ACHN (cell line): ENCODE measurements at regions not wholly inside any gene's neighbourhood (a gene's known extent, or its start where the extent isn't known, plus 50 kb on each side); places are given as distances from the start of the nearest gene placed in this dataset.

Source experiments
- DNase-seq: peaks from one replicate; pipeline ENCODE4 v3.0.0-alpha.2; 2015
- in situ Hi-C: cut with HindIII; loops from 2 replicates; pipeline ENCODE4 v1.10.0; 2017; ENCODE audit warnings: low sequenced_read_pairs, low pct_ligation_motif_present, low pct_unique_long_range_greater_than_20kb

DNA sequence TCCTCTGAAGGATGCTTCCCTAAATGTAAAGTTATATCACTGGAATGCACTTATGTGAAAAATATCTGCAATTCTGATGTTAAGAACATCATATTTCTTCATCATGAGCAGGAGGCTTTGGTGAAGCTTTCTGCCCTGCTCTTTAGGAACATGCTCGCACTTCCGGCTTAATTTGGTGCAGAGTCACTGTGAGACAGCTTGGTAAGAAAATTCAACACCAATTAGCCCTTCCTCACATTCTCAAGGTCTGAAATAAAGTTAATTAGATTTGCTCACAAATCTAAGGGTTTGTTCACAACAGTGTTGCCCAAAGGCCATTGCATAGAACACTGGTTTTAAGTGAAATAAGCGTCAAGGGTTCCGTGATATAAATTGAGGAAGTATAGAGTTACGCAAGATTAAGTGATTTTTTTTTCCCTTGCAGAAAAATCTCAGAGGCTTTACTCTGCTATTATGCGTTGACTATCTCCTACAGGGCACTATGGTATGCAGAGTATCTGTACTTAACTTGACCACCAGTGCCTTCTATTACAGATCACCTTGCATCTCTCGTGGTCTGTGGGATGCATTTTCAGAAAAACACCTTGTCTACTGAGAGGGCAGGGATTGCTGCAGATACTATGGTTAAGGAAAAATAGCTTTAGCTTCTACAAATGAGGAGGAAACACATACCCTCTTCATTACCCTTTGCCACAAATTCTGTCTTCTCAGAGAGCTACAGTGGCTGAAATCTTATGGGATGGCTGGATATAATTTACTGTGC lies 953.9 kb downstream of the TYW1 start:
- in situ Hi-C loops = no loop called here
- DNase-seq = no peak

DNA sequence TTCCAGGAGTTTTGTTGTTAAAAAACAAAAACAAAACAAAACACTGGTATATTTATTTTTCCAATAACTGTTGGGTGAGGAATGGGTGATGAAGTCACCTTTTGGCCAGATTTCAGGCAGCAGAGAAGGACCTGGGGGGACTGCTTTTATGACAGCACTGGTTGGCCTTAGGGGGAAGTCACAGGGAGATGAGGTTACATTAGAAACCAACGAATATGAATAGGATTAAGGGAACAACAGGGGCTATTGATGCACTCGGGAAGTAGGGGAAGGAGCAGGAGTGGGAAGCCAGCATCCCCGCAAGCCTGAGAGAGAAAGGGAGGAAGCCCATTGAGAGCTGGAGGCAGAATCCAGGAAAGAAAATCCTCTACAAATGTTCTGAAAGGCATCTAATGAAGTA lies 958.4 kb downstream of the TYW1 start:
- in situ Hi-C loops = no loop called here
- DNase-seq = no peak

DNA sequence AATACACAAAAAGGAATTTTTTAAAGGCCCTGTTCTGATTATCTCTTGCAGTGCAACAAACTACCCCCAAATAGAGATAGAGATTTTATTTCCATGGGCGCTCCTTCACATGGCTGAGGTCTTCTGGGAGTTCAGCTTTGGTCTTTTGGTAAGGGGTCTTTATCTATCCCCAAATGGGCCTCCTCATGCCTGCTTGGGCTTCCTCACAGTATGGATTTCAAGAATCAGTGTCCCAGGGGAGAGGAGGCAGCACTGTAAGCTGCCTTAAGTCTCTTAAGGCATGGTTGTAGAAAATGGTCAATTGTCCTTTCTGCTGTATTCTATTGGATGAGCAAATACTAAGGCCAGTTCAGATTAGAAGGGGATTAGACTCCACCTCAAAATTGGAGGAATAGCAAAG lies 966.2 kb downstream of the TYW1 start:
- in situ Hi-C loops = no loop called here
- DNase-seq = no peak

DNA sequence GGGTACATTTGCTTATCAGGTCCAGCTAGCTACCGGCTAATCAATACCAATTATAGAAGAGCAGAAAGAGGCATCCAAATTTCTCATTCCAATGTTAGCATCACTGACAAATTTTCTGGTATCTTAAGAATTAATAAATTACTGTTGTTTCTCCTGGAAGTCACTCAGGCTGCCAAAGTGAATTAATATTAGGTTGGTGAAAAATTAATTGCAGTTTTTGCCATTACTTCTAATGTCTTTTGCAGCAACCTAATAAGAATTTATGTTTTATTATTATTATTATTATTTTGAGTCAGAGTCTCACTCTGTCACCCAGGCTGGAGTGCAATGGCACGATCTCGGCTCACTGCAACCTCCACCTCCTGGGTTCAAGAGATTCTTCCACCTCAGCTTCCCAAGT lies 979.9 kb downstream of the TYW1 start:
- DNase-seq = no peak
- in situ Hi-C loops = no loop called here

DNA sequence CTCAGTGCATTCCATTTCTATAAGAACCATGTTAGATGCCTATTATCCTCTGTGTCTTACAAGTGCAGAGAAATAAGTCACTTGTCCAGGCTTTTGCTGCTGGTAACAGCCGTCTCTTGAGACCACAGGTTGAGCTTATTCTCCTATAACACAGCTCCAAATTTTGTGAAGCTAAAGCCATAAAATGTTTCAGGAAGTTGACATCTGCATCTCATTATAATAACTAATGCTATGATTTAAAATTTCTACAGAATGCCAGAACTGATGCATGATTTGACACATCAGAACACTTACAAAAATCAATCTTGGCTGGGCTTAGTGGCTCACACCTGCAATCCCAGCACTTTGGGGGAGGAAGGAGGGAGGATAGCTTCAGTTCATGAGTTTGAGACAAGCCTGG lies 986.9 kb downstream of the TYW1 start:
- DNase-seq = no peak
- in situ Hi-C loops = no loop called here

DNA sequence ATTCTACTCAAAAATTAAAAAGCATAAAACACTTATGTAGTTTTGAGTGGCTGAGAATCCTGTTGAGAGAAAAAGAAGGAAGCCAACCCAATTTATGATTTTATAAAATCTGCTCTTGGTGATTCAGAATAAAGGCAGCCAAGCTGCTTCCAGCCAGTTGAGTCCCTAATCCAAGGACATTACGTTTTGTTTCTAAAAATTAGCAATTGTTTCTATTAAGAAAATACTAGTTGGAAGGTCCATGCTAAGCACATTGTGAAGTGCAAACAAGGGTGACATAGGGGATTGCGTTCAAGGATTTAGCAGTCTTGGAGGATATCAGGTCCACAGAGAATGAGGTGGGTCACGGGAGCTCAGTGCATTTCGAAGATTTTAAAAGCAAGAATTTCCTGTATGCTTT lies 987.7 kb downstream of the TYW1 start:
- in situ Hi-C loops = no loop called here
- no peak for DNase-seq

DNA sequence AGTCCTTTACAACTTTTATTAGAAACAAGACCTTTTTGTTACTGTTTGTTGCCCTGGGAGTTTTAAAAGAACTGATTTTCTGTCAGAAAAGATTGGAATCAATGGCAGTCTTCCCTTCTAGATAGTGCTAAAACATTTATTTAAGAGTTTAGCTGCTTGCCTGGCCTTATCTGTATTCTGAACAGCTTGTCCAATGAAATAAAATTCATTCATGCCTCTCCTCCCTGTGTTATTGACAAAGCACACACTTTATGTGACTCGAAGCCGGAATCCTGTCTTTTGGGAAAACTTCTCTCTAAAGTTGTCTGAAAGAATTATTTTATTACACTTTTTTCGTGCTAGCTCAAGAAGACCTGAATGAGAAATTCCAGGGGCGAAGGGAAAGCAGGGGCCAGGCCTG lies 992.5 kb downstream of the TYW1 start:
- in situ Hi-C loops = no loop called here
- no peak for DNase-seq

DNA sequence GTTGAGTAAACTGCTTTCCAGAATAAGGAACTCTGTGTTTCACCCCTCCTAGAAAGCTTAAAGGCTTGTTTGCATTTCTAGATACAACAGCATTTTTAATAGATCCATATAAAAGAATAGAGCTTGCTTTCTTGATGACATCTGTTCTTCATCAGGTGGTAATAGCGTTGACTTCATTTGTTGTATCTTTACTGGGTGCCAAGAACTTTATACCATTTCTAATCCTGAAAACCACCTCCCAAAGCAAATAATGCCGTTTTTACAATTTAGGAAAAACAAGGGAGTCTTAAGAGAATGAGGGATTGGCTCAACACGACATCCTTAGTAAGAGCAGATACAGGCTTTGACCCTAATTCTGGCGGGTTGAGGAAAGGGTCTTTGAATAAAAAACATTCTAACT lies 993.4 kb downstream of the TYW1 start:
- DNase-seq = no peak
- in situ Hi-C loops = no loop called here

DNA sequence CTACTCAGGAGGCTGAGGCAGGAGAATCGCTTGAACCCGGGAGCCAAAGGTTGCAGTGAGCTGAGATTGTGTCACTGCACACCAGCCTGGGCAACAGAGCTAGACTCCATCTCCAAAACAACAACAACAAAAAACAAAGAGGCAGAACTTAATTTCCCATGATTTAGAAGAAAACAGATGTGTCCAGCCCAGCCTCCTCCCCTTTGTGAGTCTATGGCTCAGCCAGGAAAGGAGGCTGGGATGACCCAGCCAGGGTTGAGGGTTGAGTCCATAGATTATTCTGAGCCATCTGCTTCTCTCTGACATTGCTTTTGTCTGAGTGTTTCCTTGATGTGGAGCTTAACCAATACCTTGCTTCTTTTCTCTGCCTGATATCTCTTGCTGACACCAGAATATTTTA lies 994.1 kb downstream of the TYW1 start:
- in situ Hi-C loops = no loop called here
- DNase-seq = no peak

DNA sequence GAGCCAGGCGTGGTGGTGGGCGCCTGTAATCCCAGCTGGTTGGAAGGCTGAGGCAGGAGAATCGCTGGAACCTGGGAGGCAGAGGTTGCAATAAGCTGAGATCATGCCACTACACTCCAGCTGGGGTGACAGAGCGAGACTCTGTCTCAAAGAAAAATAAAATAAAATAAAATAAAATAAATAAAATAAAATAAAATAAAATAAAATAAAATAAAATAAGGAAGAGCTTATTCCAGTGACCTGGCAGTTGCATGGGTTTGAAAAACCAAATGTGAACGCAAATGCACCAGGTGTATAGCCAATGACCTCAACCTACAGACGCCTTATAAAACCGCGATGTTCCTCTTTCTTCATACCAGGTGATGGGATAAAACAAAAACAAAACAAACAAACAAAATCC lies 995.7 kb downstream of the TYW1 start:
- in situ Hi-C loops = no loop called here
- DNase-seq = no peak

DNA sequence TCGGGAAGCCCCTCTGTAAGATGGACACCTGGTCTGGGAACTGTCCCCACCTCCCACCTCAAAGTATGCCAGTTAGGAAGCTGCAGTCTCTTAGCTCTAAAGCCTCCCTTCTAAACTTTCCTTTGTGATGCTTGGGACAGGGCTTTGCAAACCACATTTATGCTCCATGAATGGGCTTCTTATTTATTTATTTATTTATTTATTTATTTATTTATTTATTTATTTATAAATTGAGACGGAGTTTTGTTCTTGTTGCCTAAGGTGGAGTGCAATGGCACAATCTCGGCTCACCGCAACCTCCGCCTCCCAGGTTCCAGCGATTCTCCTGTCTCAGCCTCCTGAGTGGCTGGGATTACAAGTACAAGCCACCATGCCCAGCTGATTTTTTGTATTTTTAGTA lies 1009.4 kb downstream of the TYW1 start:
- in situ Hi-C loops = no loop called here
- DNase-seq = no peak

DNA sequence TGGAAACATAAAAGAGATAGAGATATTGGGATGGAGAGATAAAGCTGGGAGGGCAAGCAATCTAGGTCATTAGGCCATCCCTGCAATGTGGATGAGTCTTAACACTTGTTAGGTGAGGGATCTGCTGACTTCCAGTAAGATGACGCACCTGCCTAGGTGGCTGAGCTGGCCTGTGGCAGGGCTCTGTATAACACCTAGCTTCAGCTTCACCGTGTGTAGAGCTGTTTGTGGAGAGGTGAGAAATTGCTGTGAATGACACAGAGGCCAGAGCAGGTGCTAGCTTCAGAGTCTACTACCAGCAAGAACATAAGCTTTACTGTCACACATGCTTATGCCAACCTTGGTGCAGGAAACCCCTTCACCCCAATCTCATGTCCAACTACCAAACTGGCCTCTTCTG lies 1010.0 kb downstream of the TYW1 start:
- in situ Hi-C loops = no loop called here

DNA sequence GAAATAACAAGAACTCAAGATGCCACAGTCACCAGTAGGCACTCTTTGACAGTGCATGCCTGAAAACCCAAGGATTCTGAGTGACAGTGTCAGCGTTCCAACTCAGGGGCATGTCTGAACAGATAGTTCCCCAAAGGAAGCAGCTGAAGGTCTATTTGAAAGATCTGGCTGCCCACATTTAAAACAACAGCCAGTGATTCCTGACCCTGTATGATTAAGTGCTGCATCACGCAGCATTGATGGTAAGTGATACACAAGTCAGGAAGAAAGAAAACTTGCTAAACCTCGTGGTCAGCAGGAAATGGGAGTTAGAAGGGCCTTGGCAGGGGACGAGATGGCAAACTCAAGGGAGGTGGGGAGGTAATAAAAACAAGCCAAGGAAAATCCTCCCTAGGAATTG lies 1013.1 kb downstream of the TYW1 start:
- DNase-seq = no peak
- in situ Hi-C loops = no loop called here

More for the DNA sequence above, 1010.0 kb downstream of the TYW1 start:
- DNase-seq = no peak

DNA sequence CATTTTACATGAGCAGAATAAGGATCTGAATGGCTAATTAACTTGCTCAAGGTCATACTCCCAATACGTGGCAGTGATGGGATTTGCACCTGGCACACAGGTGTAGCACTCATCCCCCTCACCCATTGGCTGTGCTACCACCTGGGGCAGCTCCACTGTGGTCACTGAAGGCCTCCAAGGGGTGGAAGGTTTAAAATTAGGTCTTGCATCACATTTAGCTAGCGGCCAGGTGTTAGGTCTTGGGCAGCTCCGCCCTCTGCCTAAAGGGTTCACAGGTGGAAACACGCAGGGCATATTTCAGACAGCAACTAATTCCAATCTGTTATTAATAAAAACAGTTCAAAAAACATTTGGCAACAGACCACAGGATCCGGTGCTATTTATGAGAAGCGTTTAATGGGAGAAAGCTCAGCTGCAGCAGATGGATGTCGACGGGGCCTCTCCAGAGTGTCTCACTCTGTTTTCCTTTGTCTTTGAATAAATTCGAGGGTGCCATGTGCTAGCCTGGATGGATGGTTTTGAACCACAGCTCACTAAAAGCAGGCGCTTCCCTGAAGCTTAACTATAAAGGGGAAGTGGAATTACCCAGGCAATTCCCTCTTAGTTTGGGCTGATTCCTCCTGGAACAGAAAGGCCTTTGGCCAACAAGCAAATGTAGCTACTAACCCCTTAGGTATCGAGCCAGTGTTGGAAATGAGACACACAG lies 1017.6 kb downstream of the TYW1 start:
- in situ Hi-C loops = no loop called here
- DNase-seq = no peak

DNA sequence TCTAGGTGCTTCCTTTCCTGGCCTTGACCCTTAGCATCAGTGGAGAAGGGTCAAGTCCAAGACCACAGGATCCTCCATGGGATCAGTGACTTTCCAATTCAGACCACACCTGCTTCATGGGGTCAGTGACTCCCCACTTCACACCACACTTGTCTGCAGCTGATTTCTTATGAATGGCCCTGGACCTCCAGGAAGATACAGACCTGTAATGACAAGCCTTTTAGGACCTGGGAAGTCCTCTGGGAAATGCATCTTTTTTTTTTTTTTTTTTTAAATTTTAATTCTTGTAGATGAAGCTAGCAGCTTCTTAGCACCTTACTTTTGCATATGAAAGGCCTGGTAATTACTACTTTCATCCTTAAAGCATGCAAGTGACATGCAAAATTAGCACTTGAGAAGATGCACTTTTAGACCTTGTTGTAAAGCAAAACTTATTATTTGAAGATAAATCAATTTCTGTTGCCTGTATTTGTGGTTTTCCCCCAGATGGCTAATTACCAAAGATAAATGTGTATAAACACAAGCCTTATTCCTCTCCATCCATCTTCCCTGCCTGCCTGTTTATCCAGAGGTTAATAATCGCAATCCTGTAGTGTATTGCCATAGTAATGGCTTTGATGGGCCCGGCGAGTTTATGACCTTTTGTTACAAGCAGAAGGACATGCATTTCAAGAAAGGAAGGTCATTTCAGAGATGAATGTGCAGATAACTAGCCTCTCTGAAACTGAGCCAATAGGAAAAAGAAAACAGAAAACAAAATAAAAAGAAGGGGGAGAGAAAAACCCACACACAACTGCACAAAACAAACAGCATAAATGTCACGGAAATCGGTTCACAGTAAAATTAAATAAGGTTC lies 1018.7 kb downstream of the TYW1 start:
- in situ Hi-C loops = no loop called here

DNA sequence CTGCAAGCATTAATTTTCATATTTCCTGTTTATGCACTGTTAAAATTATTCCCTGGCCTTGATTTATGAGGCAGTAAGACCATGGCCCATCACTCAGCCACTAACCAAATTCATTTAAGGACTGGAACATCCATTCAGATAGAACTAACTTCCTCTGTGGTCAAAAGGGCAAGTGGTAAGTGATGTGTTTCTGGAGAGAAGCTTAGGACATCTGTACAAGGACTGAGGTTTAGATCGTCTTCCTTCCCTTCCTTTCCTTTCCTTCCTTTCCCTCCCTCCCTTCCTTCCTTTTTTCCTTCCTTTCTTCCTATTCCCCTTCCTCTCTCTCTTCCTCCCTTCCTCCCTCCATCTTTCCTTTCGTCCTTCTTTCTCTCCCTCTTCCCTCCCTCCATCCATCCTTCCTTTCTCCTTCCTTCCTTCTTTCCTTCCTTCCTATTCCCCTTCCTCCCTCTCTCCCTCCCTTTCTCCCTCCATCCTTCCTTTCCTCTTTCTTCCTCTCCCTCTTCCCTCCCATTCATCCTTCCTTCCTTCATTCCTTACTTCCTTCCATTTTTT lies 1019.4 kb downstream of the TYW1 start:
- in situ Hi-C loops = no loop called here
- DNase-seq = no peak

More for the DNA sequence above, 1018.7 kb downstream of the TYW1 start:
- no peak for DNase-seq

DNA sequence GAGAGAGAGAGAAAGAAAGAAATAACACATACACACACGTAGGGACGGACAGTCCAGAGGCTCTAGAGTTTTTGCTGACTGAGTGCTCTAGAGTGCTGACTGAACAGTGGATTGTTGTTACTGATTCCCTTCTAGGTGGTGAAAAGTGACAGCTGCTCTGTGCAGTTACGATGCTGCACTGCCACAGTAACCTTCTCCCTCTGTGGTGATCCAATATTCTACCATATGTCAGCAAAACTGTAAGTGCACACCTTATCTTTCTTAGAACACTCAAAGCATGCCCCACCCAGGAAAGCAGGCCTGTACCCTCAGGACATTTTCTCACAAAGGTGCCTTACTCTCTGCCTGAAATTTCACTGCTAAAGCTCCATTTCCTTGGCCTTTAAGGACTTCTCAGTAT lies 1023.5 kb downstream of the TYW1 start:
- DNase-seq = no peak
- in situ Hi-C loops = no loop called here

DNA sequence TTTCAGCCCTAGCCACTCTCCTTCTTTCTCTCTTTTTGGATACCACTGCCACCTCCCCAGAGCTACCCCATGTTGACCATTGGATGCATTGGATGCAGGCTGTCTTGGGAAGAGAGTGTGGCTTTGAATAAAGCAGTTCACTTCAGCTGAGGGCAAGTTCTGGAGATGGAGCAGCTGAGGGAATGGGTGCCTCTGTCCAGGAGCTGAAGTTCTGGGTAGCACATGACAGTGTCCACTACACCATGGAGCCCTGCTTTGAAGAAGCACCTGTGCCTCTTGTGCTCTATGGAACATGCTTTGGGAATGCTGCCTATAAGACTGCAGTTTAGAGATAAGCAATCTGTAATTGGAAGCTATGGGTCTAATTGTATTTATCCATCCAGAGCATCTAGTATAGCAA lies 1028.7 kb downstream of the TYW1 start:
- in situ Hi-C loops = no loop called here
- no peak for DNase-seq

DNA sequence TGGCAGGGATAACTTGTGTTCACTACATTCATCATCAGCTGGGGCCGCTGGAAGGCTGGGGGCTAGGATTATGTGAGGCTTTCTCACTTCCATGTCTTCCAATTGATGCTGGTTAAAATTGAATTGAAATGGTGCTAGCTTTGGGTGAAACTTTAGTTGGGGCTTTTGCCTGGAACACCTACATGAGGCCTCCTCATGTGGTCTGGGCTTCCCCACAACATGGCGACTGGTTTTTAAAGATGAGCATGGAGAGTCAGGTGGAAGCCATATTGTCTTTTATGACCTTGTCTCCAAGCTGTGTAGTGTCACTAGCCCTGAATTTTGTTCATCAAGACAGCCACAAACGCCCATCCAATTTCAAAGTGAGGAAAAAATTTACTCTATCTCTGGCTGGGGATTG lies 1033.9 kb downstream of the TYW1 start:
- in situ Hi-C loops = no loop called here
- no peak for DNase-seq
